ENCODE measurements at regions not wholly inside any gene's neighbourhood (a gene's known extent, or its start where the extent isn't known, plus 50 kb on each side); places are given as distances from the start of the nearest gene placed in this dataset.
"Not testable (repeated sequence)": the region's sequence is repeated elsewhere in the genome, so short reads cannot be mapped to it uniquely, and the experiment has no call there.

DNA sequence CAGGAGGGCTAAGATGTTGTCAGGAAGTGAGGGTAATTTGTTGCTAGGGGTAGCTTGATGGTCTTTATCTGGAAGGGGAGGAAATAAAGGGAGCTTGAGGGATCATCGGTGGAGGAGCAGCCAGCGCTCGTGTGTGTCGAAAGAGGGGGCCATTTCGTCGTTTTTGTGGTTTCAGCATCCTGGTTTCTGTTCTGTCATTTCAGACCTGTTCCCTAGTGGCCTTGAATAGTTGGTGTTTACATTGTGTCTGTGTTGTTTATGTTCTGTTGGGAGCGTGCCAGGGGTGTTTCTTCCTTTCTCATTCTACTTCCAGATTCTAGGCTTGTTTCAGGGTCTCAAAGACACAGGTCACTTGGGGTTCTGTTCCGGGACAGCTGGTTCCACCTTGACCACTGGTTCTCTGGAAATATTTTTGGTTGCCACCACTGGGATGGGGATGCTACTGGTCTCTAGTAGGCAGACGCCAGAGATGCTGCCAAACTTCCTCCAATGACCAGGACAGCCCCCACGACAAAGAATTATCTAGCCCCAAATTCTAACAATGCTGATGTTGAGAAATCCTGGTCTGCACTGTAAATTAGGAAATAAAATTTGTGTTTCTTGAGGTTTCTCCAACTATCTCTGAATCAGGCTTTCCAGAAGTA, 113.9 kb upstream of the NAA20 start:
- peak; percentile 44 for DNase-seq

DNA sequence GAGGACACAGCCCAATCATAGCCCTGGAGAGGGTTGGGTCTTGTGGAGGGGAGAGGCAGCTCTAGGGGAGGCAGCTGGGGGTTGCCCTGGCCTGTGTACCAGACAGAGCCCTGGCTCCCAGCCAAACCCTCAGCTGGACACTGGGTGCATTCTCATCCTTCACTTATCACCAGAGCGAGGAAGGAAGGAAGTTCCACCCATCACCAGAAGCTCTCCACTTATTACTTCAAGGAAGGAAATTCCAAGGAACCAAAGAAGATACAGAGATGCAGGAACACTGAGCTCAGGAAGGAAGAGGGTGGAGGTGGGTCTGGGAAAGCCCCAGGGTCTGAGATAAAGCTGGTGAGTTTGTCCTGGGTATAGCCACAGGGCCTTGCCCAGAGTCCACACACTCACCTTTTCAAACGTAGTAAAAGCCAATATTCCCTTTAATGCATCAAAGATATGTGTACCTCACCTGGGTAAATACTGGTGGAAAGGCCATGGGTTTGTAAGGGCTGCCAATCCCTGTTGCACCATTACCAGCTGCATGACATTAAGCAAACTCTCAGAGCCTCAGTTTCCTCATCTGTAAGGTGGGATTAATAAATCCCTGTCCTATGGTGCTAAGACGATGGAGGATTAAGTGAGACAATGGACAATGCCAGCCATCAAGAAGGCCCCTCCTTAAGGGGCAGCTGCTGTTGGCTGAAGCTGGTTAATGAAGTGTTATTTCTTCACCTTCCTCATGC, 109.7 kb upstream of the NAA20 start:
- DNase-seq, result no peak

DNA sequence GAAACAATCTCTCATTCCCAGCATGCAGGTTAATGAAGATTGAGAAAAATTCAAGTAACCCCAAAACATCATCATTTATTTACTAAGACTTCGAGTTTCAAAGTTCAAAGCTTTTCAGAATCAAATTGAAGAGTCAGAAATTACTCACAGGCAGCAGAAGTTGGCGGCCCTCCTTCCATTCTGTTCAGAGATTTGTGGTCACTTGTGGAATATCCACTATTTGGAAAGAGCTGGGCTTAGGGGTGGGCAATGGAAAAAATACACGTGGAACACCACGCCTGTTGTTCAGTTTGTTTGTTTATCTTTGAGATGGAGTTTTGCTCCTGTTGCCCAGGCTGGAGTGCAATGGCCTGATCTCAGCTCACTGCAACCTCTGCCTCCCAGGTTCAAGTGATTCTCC, 108.6 kb upstream of the NAA20 start:
- no peak for DNase-seq

GRCh38 chr20:19909725-19910124, 107.4 kb upstream of the NAA20 start:
- no peak for DNase-seq

- no peak for DNase-seq
Observed at GRCh38 chr20:19911810-19912382, 105.3 kb upstream of the NAA20 start.

DNA sequence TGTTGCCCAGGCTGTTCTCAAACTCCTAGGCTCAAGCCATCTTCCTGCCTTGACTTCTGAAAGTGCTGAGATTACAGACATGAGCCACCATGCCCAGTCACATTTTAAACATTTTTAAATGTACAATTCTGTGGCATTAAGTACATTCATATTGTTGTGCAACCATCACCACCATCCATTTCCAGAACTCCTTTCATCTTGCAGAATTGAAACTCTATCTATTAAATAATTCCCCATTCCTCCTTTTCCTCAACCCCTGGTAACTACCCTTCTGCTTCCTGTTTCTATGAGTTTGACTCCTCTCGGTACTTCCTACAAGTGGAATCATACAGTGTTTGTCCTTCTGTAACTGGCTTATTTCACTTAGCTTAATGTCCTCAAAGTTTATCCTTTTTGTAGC, 103.8 kb upstream of the NAA20 start:
- no peak for DNase-seq

GRCh38 chr20:19913927-19914614, 103.1 kb upstream of the NAA20 start:
- DNase-seq, result no peak

- no peak for DNase-seq
Observed at GRCh38 chr20:19915111-19915798, 101.9 kb upstream of the NAA20 start.

DNA sequence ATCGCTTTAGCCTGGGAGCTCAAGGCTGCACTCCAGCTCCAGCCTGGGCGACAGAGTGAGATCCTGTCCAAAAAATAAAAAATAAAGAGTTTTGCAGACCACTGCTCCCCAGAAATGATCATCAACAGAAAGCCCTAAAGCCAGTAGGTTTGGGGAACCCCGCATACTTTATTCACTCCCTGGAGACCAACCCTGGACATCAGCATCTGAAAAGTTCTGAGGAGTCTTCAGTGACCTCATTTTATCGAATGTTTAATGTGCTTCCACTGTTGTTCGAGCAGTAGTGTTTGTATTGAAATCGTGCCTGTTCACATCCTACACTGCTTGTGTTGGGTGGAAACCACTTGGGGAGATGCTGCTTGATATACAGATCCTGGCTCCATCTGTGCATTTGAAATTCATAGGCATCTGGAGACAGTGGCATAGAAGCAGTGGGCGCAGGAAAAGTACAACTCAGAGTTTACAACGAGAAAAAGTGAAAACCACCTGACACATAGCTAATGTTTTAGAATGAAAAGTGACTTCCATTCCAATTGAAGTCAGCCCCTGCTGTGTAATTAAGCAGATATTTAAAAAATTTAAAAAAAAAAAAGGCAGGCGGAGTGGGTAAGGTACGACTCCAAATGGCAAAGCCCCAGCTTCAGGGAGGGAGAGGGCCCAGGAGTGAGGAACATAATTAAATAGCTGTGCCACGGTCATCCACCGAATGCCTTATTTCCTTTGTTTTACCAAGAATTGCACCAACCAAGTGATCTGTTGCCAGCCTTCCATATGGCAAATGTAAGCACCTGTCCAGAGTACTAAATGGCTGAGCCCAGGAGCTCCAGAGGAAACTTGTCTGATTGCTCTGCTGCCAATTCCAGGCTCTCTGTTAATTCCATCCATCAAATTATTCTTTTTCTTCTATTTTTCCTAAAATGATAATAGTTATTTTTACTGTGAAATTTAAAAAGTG, 100.4 kb upstream of the NAA20 start:
- DNase-seq, result no peak

DNA sequence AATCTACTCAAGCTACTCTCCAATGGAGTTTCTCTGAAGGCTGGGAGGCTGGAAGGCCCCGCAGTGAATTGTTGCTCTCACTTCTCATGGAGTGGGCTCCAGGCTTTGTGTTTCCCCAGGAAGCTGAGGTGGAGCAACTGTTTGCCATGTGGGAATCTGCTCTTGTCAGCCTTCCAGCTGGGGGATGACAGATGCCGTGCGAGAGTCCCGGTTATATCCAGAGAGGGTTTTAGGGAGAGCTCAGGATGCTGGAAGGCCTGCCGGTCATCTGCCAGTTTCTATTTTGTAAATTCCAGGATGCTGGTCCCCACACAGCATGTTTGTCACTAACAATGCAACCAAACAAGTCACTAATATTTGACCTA, 98.2 kb upstream of the NAA20 start:
- DNase-seq, result no peak

GRCh38 chr20:19920381-19921138, 96.6 kb upstream of the NAA20 start:
- DNase-seq, result no peak

DNA sequence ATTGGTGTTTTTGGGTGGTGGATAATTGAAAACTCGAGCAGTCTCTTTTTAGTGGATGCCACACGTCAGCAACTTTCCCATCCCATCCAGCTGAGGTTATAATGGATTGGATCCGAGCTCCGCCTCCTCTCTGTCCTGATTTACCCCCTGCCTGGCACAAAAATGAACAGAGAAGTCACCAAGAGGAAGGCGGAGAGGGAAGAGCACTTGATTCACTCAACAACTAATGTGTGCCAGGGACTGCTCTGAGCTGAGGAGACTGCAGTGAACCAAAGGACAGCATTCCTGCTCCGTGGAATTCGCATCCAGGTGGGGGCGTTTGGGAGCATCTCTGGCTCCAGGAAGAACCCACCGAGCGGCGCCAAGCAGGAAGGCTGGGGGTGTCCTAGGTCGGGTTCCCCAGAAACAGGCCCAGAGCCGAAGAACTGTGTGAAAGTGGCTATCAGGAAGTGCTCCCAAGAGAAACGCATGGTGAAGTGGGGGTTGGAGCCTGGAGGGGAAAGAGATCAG, 95.8 kb upstream of the NAA20 start:
- no peak for DNase-seq

DNA sequence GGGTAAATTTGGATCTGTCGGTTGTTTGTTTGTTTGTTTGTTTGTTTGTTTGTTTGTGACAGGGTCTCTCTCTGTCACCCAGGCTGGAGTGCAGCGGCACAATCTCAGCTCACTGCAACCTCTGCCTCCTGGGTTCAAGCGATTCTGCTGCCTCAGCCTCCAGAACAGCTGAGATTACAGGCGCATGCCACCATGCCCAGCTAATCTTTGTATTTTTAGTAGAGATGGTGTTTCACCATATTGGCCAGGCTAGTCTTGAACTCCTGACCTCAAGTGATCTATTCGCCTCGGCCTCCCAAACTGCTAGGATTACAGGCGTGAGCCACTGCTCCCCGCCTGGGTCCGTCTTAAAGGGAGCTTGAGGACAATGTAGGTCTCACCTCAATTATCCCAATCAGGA, 95.3 kb upstream of the NAA20 start:
- DNase-seq, result not testable (repeated sequence)

GRCh38 chr20:19922716-19923115, 94.4 kb upstream of the NAA20 start:
- no peak for DNase-seq

DNA sequence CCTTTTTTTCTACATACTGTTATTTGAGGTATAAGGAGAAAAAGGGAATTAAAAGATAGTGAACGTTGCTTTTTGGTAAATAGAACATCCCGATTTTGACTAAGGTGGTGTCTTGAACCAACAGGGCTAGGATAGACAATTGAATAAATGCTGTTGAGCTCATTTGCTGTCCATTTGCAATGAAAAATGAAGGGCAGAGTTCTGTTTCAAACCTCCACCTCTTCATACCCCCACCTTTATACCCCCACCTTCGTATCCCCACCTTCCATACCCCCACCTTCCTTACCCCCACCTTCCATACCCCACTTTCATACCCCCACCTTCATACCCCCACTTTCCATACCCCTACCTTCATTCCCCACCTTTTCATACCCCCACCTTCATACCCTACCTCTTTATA, 93.4 kb upstream of the NAA20 start:
- DNase-seq, result no peak

GRCh38 chr20:19924255-19924654, 92.9 kb upstream of the NAA20 start:
- no peak for DNase-seq

DNA sequence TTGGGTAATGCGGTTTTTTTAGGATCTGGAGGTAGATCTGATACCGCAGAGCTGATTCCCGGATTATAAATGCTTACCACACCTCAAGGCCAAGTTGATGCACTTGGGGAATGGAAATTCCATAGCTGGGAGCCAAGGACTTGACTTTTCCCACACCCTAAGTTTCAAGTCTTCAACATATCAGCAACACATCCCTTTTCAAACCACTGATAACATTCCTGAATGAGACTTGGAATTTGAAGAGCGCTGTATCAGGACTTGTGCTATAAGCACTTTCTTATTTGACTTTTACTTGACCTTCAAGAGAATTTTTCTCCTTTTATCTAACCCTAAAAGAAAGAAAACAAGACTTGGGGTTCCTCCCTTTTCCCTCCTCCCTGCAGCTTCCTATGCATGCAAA, 90.6 kb upstream of the NAA20 start:
- DNase-seq, result no peak

GRCh38 chr20:19928328-19929011, 88.7 kb upstream of the NAA20 start:
- DNase-seq, result no peak

DNA sequence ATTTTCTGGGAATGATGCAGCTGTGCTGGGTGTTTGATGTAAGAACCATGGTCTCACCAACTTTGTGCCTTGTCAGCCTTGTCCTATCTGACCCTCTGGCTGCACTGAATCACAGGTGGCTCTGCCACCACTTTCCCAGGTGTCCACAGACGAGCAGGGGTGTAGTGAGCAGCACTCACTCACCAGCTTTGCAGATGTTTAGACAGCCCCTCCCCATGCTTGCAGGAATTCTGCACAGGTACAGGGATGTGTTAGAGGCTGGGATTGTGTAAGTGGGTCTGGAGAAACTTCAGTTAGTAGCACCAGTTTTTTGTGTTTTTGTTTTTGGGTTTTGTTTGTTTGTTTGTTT, 88.2 kb upstream of the NAA20 start:
- DNase-seq, result no peak

GRCh38 chr20:19929481-19930145, 87.5 kb upstream of the NAA20 start:
- no peak for DNase-seq
